ENCODE measurements at regions not wholly inside any gene's neighbourhood (a gene's known extent, or its start where the extent isn't known, plus 50 kb on each side); places are given as distances from the start of the nearest gene placed in this dataset.

DNA sequence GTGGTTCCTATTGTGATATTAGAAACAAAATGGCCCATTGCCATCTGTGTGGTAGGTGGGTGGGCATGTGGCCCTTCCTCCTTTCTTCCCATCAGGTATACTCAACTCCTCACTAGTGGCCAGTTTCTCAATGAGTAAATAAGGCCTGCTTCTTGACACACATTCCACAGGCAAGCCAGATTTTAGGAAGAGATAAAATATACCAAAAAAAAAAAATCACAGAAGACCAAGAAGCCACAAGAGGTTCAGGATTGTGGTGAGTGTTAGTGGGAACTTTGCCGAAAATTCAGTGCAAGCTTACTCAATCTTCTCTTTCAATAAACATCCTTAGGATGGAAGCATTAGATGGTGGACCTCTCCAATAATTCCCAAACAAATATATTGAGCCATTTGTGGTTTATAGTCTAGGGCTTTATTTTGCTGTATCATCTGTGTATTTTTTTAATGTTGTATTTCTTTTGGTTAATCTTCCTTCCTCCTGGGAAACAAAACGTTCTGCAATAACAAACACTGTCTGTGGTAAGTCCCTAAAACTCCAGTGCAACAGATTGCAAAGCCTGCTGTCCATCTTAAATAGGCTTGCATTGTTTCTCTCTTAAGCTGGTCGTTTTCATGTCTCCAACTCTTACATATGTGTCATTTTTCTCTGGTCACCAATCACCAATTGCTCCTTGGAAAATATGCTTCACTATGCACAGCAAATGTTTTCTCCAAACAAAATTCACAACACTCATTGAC is 289.9 kb upstream of the KITLG start:
- TF ChIP-seq, protein P1, sequence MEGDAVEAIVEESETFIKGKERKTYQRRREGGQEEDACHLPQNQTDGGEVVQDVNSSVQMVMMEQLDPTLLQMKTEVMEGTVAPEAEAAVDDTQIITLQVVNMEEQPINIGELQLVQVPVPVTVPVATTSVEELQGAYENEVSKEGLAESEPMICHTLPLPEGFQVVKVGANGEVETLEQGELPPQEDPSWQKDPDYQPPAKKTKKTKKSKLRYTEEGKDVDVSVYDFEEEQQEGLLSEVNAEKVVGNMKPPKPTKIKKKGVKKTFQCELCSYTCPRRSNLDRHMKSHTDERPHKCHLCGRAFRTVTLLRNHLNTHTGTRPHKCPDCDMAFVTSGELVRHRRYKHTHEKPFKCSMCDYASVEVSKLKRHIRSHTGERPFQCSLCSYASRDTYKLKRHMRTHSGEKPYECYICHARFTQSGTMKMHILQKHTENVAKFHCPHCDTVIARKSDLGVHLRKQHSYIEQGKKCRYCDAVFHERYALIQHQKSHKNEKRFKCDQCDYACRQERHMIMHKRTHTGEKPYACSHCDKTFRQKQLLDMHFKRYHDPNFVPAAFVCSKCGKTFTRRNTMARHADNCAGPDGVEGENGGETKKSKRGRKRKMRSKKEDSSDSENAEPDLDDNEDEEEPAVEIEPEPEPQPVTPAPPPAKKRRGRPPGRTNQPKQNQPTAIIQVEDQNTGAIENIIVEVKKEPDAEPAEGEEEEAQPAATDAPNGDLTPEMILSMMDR (IDR thresholded peaks at IDR 0.05; ENCODE audit: low read depth, low read length, poor library complexity, severe bottlenecking), result no peak
- no peak for TF ChIP-seq EZH2phosphoT487 (IDR thresholded peaks at IDR 0.05; ENCODE audit: borderline replicate concordance, low read length)

Measured in DOHH2 (cell line).